NCI-H82 (cell line): ENCODE measurements at regions not wholly inside any gene's neighbourhood (a gene's known extent, or its start where the extent isn't known, plus 50 kb on each side); places are given as distances from the start of the nearest gene placed in this dataset.
A peak's percentile ranks its signal among the peaks of the same experiment; 100 is the strongest.

Experiments
- DNase-seq: peaks from one replicate; lab custom pipeline; 2025; lab: John Stamatoyannopoulos, UW

DNA sequence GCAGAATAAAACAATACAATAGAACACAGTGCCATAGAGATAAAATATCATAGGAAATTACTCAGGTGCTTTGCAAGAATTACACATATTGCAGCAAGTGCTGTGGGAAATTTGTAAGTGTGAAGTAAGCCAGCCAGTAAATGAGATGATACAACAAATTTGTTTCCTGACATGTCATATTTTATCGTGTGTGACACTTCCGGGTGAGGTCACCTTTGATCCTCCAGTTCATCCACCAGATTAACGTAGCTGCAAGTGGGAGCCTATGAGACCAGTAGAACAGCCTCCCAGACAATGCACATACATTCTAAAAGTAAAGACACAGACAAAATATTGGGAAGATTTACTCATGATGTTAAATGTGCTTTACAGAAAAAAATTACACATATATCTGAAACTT lies 72.2 kb downstream of the PRDM9 start:
- DNase-seq = no peak

DNA sequence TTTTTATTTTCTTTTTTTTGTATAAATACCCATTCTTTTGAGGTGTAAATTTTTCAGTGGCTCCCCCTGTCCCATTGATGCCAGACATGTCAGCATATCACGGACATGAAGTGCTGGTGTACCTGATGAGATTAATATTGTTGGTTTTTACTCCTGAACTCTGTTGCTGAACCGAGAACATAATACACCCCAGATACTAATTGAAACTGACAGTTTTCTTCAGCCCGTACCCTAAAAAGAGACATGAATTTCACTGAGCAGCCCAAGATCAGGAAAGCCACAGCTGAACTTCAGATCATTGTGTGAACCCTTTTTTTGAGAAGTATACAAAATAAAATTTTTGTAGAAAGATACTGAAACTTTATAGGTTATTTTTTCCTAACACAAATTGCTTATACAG lies 75.7 kb downstream of the PRDM9 start:
- DNase-seq = no peak

DNA sequence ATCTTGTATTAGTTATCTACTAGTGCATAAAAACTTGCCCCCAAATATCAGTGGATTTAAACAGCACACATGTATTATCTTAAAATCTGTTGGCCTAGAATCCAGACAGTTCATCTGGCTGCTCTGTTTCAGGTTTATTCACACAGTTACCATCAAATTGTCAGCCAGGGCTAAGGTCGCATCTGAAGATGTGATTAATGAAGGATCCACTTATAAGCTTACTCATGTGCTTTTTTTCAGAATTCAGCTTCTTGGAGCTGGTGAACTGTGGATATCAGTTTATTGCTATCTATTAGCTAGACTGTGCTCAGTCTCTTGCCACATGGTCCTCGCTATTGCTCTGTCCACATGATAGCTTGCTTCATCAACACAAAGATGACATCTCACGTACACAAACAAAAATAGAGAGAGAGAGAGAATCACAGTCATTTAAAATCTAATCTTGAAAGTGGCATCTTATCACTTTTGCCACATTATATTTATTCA lies 81.5 kb downstream of the PRDM9 start:
- no peak for DNase-seq

DNA sequence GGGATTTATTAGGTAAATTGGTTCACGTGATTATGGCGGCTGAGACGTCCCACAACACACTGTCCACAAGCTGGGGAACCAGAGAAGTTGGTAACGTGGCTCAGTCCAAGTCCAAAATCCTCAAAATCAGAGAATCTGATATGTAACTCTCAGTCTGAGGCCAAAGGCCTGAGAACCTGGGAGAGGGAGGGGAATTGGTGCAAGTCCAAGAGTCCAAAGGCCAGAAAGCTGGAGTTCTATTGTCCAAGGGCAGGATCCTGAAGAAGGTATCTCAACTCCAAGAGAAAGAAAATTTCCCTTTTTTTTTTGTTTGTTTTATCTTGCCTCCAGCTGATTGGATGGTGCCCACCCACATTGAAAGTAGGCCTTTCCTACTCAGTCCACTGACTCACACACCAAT lies 83.8 kb downstream of the PRDM9 start:
- DNase-seq = no peak

DNA sequence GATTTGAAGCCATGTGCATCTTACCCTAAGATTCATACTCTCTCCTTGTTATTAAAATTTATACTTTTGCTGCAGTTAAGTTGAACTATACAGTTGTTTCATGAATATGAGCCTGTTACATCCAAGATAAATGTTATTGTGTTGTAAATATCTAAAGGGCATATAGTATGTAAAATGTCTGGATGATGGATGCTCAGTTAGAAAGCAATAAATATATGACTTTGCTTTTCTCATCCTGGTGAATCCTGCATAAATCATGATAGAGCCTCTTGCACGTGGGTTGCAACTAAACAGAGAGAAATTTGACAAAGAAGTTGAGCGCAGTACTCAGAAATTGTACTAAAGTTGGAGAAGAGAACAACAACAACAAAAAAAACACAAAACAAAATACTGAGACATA lies 99.5 kb downstream of the PRDM9 start:
- DNase-seq = no peak

DNA sequence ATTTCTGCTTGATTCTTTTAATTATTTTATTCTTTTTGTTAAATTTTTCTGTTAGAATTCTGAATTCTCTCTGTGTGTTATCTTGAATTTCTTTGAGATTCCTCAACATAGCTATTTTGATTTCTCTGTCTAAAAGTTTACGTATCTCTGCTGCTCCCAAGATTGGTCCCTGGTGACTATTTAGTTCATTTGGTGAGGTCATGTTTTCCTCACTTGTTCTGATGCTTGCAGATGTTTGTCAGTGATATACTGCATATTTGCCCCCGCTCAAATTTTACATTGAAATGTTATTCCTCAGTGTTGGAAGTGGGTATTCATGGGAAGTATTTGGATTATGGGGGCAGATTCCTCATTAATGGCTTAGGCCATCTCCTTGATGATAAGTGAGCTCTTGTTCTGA lies 105.3 kb downstream of the PRDM9 start:
- DNase-seq = no peak

DNA sequence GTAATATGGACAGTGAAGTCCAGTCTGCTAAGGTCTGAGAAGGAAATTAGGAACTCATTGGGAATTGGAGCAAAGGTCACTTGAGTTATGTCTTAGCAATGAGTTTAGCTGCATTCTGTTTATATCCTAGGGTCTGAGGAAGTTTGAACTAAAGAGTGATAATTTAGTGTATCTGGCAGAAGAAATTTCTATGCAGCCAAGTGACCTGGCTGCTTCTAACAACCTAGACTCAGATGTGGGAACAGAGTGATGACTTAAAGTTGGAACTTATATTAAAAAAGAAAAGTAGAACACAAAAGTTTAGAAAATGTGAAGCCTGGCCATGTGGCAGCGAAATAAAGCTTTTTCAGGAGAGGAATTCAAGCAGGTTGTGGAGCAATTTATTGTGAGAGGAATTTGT lies 106.2 kb downstream of the PRDM9 start:
- no peak for DNase-seq

DNA sequence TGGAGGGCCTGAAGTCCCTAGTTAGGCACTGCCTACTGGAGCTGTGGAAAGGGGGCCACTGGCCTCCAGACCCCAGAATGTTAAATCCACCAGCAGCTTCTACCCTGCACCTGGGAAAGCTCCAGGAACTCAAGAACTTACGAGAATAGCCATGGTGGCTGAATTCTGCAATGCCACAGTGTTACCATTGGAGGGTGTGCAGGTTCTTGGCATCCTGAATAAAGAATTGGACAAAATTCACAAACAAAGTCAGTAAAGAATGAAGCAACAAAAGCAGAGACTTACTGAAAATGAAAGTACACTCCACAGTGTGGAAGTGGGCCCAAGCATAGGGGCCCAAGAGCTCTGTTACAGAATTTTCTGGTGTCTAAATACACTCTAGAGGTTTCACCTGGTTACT lies 107.0 kb downstream of the PRDM9 start:
- DNase-seq = no peak

DNA sequence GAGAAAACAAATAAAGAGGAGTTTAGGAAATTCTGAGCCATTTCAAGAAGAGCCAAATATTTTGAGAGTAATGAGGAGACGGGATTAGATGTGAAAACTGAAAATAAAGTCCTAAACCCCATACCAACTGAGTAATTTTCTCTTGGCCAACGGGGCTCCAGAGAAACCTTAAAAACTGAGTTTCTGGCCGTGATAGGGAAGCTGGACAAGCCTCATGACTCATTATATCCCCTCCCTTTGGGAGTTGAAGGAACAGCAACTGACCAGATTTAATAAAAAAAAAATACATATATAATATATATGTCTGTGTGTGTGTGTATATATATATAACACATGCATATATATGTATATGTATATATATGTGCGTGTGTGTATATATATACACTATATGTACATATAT lies 119.6 kb downstream of the PRDM9 start:
- DNase-seq = no peak

DNA sequence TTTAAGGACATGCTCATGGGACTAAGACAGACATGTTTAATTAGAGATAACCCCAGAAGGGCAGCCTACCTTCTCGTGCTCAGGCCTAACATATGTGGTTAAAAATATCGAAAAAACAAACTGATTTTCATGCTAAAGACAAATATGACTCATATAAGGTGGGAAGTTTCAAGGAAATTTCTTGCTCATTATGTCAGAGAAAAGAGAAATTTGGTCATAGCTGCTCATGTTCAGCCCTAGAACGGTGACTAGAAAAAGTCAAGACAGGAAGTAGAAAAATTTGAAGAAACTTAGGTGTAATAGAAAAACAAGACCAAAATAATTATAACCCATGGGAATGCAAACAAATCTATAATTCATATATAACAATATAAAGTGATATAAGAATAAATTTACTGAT lies 120.6 kb downstream of the PRDM9 start:
- DNase-seq = no peak

DNA sequence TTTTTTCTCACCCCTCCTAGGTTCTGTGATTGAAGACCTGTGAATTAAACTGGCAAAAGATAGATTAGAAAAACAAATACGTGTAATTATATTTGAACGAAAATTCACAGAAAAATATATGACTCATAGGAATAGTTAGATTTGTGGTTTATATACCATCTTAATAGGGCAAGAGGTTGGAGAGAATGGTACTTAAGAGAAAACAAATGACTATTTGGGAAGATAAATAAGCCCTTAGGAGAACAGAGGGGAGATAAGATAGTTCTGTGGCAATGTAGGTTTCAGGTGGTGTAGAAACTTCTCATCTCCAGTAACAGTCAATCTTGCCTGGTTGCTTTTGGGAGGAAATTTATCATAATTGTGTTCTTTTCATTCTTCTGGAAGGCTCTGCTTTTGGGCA lies 122.0 kb downstream of the PRDM9 start:
- DNase-seq = no peak

DNA sequence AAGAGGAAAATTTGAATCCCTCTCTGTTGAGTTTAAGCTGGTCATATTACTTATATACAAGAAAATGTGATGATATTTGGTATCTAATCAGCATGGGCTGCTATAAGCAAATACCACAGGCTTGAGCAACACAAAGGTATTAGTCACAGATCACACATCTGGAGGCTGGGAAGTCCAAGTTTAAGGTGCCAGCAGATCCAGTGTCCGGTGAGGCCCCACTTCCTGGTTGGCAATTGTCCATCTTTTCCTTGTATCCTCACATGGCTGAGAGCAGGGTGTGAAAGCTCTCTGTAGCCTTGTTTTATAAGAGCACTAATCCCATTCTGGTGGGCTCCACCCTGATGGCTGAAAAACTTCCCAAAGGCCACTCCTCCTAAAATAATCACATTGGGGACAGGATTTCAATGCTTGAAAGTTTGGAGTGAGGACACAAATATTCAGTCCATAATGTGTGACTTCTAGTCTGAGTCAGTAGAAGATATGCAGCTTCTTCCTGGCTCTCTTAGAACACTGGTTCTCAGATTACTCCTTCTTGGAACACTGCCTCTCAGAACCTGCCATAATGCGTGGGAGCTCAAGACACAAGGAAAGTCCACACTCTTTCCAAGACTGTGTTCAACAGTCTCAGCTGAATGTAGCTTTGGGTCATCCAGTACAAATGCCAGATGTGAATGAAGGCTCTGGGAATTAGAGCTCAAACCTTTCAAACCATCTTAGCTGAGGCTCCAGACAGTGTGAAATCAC lies 124.1 kb downstream of the PRDM9 start:
- DNase-seq = no peak

DNA sequence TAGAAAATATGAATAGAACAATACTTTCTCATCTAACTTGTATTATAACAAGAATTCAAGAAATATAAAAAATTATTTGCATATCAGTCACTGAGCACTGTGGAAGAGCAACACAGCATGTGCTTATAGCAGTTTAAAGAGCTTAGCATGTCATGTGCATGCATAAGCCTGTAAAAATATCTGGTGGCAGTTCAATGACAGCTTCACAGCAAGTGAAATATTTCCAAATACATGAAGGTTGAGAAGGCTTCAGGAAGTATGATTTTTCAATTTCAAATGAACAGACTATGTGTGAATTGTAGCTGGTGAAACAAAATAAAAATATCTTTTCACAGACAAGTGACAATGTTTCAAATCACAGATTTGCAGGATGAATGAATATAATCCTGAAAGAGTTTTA lies 128.5 kb downstream of the PRDM9 start:
- DNase-seq = no peak

DNA sequence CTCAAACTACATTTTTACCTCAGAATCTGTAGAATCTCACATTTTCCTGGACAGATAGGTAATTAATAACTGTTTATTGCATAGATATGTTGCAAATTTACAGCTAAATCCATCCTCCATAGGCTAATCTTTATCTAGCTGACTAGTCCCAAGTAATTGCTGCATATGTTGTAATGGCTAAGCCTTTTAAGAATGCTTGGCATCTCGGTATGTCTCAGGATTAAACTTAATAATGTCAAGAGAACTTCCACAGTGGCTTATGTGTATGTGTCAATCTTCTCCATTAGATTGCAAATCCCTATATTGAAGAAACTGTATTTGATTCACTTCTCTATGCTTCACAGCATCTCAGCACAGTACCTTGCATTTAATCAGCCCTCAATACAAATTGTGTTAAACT lies 131.9 kb downstream of the PRDM9 start:
- peak; percentile 22 for DNase-seq

DNA sequence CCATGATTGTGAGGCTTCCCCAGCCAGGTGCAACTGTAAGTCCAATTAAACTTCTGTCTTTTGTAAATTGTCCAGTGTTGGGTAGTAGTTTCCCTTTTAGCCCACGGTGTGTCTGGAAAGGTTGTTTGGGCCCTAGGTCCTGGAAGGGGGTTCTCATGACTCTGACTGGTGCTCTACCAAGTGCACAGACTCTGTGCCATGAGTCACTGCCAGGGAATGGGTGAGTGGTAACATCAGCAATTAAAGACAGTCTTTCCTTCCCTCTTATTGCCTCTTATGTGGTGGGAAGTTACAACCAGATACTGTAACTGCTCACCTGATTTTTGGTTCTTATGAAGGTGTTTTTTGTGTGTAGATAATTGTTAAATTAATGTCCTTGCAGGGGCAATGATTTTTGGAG lies 141.2 kb downstream of the PRDM9 start:
- no peak for DNase-seq

DNA sequence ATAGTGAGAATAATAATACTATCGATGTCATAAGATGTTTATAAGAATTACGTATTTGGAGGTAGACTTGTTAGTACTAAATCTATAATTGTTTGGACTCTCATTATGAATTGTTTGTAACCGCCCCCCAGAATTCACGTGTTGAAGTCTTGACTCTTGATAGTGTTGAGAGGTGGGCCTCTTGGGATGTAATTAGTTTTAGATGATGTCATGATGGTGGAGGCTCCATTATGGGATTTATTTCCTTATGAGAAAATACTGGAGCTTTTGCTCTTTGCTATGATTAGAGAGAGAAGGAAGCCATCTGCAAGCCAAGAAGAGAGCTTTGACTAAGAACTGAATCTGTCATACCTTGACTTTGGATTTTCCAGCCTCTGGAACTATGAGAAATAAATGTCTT lies 142.2 kb downstream of the PRDM9 start:
- no peak for DNase-seq

DNA sequence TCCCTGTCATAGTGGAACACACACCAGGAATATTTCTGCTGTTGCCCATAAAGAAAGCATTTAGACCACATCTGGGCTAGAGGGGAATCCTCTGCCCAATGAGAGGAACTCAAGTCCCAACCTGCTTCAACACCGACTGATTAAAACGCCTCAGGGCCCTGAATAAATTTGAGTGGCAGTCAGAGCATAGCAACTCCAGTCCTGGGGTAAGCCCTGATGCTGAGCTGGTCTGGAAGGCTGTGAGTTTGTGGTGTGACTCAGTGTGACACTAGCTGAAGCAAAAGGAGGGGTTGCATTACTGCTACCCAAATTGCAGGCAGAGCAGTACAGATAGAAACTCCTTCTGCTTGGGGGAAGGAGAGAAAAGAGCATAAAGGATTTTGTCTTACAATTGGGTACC lies 148.3 kb downstream of the PRDM9 start:
- DNase-seq = no peak

DNA sequence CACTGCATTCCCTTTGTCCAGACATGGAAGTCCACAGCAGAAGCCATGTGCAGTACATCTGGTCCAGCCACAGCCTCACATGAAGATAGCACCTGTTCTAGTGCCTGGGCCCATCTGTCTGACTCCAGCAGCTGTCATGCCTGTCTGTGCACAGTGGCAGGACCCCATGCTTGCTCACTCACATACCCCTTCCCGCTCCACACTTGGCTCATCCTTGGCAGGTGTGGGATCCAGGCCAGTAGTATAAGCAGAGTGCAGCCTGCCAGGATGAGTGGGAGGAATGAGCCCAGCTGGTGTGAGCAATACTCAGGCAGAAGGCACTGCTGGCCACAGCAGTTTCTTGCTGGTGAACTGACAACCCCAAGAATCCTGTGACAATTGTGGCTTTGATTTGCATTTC lies 168.0 kb downstream of the PRDM9 start:
- peak; percentile 23 for DNase-seq

DNA sequence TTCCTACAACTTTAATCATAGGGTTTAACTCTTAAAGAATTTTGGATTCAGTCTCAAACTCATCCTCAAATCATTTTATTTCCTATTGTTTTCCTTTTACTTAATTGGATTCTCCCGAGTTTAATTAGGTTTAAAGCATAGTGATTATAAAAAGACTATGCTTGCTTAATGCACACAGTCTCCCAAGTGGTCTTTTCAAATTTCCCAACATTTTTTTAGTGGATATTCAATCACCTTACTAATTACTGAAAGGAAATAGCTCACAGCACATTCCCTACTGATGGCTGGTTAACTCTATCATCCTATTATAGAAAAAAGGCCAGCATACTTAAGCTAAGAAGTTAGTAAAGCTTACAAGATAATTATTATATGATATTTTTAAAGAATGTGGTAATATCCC lies 170.6 kb downstream of the PRDM9 start:
- DNase-seq = no peak

DNA sequence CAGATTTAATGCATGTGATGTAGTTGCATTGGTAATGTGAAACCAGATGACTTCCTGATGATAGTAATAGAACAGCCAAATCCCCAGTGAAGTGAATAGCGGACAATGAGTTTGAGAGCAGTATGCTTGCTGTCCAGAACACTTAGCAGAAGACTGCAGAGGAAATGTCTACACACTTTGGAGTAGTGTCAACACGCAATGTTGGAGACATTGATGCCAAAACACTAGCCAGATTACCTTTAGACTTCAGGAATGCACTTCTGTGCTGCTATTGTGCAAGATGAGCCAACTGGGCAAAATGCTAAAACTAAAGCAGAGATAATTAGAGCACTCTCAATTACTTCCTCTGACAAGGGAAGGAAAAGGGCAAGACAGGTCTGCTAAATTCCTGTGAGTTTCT lies 176.7 kb downstream of the PRDM9 start:
- DNase-seq = no peak

DNA sequence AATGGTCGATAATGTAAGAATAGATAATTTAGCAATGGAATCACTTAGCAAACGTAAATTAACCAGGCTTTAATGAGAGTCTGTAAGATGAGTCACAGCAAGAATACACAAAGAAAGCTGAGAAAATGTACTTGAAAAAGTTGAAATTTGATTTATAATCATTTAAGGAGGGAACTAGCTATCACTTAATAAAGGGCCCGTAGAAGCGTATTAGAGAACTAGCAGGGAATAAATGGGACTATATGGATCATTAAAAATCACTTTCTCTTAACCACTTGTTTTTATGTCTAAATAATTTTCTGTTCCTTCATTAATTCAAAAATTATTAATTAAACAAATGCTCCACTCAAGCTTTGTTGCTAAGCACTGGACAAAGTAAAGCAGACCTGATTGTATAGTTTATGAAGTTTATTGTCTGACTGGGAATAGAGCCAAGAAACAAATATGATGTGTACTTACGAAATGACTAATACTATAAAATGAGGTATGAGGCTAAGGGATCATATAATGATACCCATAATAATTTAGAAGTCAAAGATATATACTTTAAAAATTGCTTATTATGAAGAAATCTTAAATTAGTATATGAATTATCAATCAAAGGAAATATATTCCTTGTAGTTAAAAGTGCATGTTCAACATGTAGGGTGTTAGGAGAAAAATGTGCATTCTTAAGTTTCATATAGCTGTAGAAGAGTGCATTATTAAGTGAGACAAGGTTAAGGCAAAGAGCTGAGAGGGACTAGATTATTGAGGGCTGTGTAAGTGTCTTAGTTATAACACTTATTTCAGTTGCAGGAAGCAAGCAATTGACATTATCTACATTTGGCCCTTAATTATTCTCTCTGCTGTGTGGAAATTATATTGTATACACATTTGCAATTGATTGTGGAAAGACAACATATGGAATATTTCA lies 196.8 kb downstream of the PRDM9 start:
- DNase-seq = no peak

DNA sequence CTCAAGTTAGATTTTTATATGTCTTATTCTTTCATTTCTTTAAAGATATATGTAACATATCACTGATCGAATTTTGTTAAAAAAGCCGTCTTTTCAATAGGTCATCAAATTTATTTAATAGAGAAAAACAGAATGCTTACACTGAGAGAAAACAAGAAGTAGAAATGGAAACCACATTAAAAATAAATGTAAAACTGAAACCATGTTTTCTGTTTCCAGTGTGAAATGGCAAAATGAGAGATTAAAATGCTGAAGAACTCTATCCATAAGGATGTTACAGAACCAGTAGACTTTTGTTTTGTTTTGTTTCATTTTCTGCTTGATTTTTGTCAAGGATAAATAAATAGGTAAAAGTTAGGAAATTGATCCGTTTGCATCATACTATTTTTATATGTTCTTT lies 210.1 kb downstream of the PRDM9 start:
- DNase-seq = no peak

DNA sequence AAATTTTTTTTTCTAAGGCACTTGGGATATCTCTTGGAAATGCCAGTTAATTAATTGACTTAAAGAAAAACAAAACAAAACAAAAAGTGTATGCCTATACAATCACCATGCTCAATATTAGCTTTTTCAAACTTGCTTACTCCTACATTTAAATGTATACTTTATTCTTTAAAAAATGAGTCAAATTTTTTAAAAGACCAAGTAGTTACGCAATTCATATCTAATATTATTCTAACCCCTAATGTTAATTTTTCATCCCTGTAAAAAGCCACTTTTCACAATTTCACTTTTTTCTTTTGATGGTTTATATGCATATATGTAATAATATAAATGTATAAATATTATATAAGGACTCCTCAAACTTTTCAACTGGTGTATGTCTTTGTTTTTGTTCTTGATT lies 211.2 kb downstream of the PRDM9 start:
- DNase-seq = no peak
